H7 (cell line): ENCODE measurements at regions not wholly inside any gene's neighbourhood (a gene's known extent, or its start where the extent isn't known, plus 50 kb on each side); places are given as distances from the start of the nearest gene placed in this dataset.

Source experiments
- DNase-seq: peaks from one replicate; pipeline ENCODE4 v3.0.0; 2012
- H3K27me3 ChIP-seq: 2 replicates; pipeline ENCODE4 v1.6.0; 2011; ENCODE audit warnings: mild to moderate bottlenecking, low read length; ENCODE audit not compliant: control insufficient read depth, insufficient read depth
- H3K36me3 ChIP-seq: replicated peaks from 2 replicates; pipeline ENCODE4 v1.5.1; 2011; ENCODE audit warnings: low read length; ENCODE audit not compliant: control insufficient read depth, insufficient read depth
- H3K4me3 ChIP-seq: 2 replicates; pipeline ENCODE4 v1.5.1; 2011; ENCODE audit warnings: low read depth, mild to moderate bottlenecking, control low read depth, low read length, moderate library complexity; ENCODE audit not compliant: insufficient read depth

- DNase-seq, result no peak
- no peaks in the 10 kb centered on the region for H3K27me3 ChIP-seq
- no peaks in the 10 kb centered on the region for H3K36me3 ChIP-seq
- no peak overlapping the region for H3K4me3 ChIP-seq
Observed at GRCh38 chr14:39773387-39774126, 341.3 kb upstream of the FBXO33 start.

GRCh38 chr14:39772627-39773026 lies 340.4 kb upstream of the FBXO33 start:
- Histone ChIP-seq H3K4me3 (no peak overlapping the region), H3K36me3 (no peaks in the 10 kb centered on the region), H3K27me3 (no peaks in the 10 kb centered on the region)
- no peak for DNase-seq

- Histone ChIP-seq H3K4me3 (no peak overlapping the region), H3K36me3 (no peaks in the 10 kb centered on the region), H3K27me3 (no peaks in the 10 kb centered on the region)
- DNase-seq, result no peak
Observed at GRCh38 chr14:39768589-39768988, 336.4 kb upstream of the FBXO33 start.

- no peak overlapping the region for H3K4me3 ChIP-seq
- peak; percentile 6 for DNase-seq
- no peaks in the 10 kb centered on the region for H3K27me3 ChIP-seq
- H3K36me3 ChIP-seq, result no peaks in the 10 kb centered on the region
Observed at GRCh38 chr14:39766397-39767000, 334.3 kb upstream of the FBXO33 start.

GRCh38 chr14:39765676-39766075 lies 333.4 kb upstream of the FBXO33 start:
- H3K36me3 ChIP-seq, result no peaks in the 10 kb centered on the region
- no peaks in the 10 kb centered on the region for H3K27me3 ChIP-seq
- DNase-seq, result no peak
- no peak overlapping the region for H3K4me3 ChIP-seq

- no peak for DNase-seq
- H3K27me3 ChIP-seq, result no peaks in the 10 kb centered on the region
Observed at GRCh38 chr14:39763402-39763890, 331.2 kb upstream of the FBXO33 start.

GRCh38 chr14:39762576-39763401 lies 330.6 kb upstream of the FBXO33 start:
- Histone ChIP-seq H3K27me3 (no peaks in the 10 kb centered on the region), H3K36me3 (no peaks in the 10 kb centered on the region), H3K4me3 (no peak overlapping the region)
- no peak for DNase-seq

More at GRCh38 chr14:39763402-39763890, 331.2 kb upstream of the FBXO33 start:
- no peaks in the 10 kb centered on the region for H3K36me3 ChIP-seq
- H3K4me3 ChIP-seq, result no peak overlapping the region

GRCh38 chr14:39755269-39755878 lies 323.1 kb upstream of the FBXO33 start:
- Histone ChIP-seq H3K4me3 (no peak overlapping the region), H3K27me3 (no peaks in the 10 kb centered on the region), H3K36me3 (no peaks in the 10 kb centered on the region)
- DNase-seq, result no peak

GRCh38 chr14:39740454-39740853 lies 308.2 kb upstream of the FBXO33 start:
- H3K27me3 ChIP-seq, result no peaks in the 10 kb centered on the region
- H3K36me3 ChIP-seq, result no peaks in the 10 kb centered on the region
- no peak for DNase-seq
- H3K4me3 ChIP-seq, result no peak overlapping the region

- no peaks in the 10 kb centered on the region for H3K36me3 ChIP-seq
Observed at GRCh38 chr14:39739796-39740195, 307.6 kb upstream of the FBXO33 start.

GRCh38 chr14:39734306-39734705 lies 302.1 kb upstream of the FBXO33 start:
- Histone ChIP-seq H3K4me3 (no peak overlapping the region), H3K27me3 (no peaks in the 10 kb centered on the region), H3K36me3 (no peaks in the 10 kb centered on the region)
- no peak for DNase-seq

More at GRCh38 chr14:39739796-39740195, 307.6 kb upstream of the FBXO33 start:
- Histone ChIP-seq H3K27me3 (no peaks in the 10 kb centered on the region), H3K4me3 (no peak overlapping the region)
- no peak for DNase-seq

GRCh38 chr14:39733741-39734140 lies 301.5 kb upstream of the FBXO33 start:
- no peak for DNase-seq
- Histone ChIP-seq H3K4me3 (no peak overlapping the region), H3K27me3 (no peaks in the 10 kb centered on the region), H3K36me3 (no peaks in the 10 kb centered on the region)

- no peak for DNase-seq
- no peaks in the 10 kb centered on the region for H3K36me3 ChIP-seq
- no peak overlapping the region for H3K4me3 ChIP-seq
- H3K27me3 ChIP-seq, result no peaks in the 10 kb centered on the region
Observed at GRCh38 chr14:39731912-39732311, 299.7 kb upstream of the FBXO33 start.

GRCh38 chr14:39726563-39726962 lies 294.3 kb upstream of the FBXO33 start:
- Histone ChIP-seq H3K4me3 (no peak overlapping the region), H3K36me3 (no peaks in the 10 kb centered on the region)

More at GRCh38 chr14:39726563-39726962, 294.3 kb upstream of the FBXO33 start:
- no peak for DNase-seq
- H3K27me3 ChIP-seq, result no peaks in the 10 kb centered on the region
